ENCODE measurements at regions not wholly inside any gene's neighbourhood (a gene's known extent, or its start where the extent isn't known, plus 50 kb on each side); places are given as distances from the start of the nearest gene placed in this dataset.

DNA sequence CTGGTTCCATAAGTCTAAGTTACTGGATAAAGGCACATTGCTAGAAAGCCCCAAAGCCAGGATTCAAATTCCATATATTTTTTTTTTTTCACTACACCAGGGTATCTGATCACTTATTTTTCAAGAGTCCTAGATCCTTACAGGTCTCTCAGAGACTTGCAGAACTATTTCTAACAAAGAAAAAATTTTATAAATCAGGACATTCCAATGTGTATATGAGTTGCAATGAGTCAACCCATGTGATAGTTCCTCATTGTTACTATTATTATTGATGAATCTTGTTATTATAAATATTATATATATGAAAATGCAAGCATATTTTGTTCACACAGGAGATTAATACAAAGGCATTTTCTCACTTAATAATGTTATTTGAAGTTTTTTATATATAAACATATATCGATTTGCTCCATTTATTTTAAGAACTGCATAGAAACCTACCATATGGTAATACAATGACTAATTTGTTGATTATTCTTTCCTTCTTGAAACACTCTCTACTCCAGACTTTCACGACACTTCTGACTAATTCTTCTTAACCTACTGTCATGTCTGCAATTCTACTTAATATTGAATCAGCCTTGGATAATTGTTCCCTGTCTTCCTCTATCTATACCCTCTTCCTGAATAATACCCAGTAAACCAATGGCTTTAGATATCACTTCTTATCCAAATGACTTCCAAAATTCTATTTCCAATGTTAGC is 968.4 kb upstream of the NRXN1 start:
- no peaks in the 10 kb centered on the region for H3K36me3 ChIP-seq (replicated peaks in 1 of 2; ENCODE audit: control insufficient read depth in 2 of 2, insufficient read depth in 2 of 2, low read length in 2 of 2)
- H3K27me3 ChIP-seq (ENCODE audit: control insufficient read depth in 3 of 3, insufficient read depth in 3 of 3, low read depth in 1 of 3, low read length in 3 of 3) = no peaks in the 10 kb centered on the region
- no peak for DNase-seq (ENCODE audit: low spot score)

DNA sequence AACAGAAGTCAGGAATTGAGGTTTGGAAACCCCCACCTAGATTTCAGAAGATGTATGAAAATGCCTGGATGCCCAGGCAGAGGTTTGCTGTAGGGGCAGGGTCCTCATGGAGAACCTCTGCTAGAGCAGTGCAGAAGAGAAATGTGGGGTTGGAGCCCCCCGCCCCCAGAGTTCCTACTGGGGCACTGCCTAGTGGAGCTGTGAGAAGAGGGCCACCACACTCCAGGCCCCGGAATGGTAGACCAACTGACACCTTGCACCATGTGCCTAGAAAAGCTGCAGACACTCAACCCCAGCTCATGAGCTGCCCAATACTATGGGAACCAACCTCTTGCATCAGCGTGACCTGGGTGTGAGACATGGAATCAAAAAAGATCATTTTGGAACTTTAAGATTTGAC is 967.0 kb upstream of the NRXN1 start:
- Histone ChIP-seq H2BK120ac (ENCODE audit: low read depth, low read length) (no peak overlapping the region), H3K18ac (ENCODE audit: low read length) (no peak overlapping the region), H3K4ac (ENCODE audit: low read length) (no peak overlapping the region), H3K9ac (ENCODE audit: low read depth, low read length, poor library complexity) (no peak overlapping the region), H2BK5ac (ENCODE audit: low read length) (no peak overlapping the region), H4K91ac (ENCODE audit: low read depth, low read length, poor library complexity) (no peak overlapping the region), H2AFZ (ENCODE audit: low read length) (no peak overlapping the region), H3K23ac (ENCODE audit: low read depth, low read length, poor library complexity) (no peak overlapping the region), H3K79me1 (ENCODE audit: low read depth, low read length) (no peaks in the 10 kb centered on the region), H2BK15ac (ENCODE audit: low read length) (no peak overlapping the region), H4K8ac (ENCODE audit: low read depth, low read length) (no peak overlapping the region), H3K36me3 (replicated peaks in 1 of 2; ENCODE audit: control insufficient read depth in 2 of 2, insufficient read depth in 2 of 2, low read length in 2 of 2) (no peaks in the 10 kb centered on the region), H3K27me3 (ENCODE audit: control insufficient read depth in 3 of 3, insufficient read depth in 3 of 3, low read depth in 1 of 3, low read length in 3 of 3) (no peaks in the 10 kb centered on the region), H3K4me1 (ENCODE audit: control insufficient read depth in 2 of 2, insufficient read depth in 1 of 2, low read depth in 1 of 2, low read length in 2 of 2) (no peaks in the 10 kb centered on the region), H2BK12ac (ENCODE audit: low read length) (no peak overlapping the region), H3K27ac (replicated peaks; ENCODE audit: low read length) (no peak overlapping the region), H3K4me2 (ENCODE audit: insufficient read depth, low read length, poor library complexity, severe bottlenecking) (no peak overlapping the region), H3K14ac (ENCODE audit: low read length) (no peak overlapping the region), H2AK5ac (ENCODE audit: low read depth, low read length) (no peak overlapping the region), H3K9me3 (replicated peaks in 1 of 2; ENCODE audit: control insufficient read depth in 2 of 2, insufficient read depth in 1 of 2, low read depth in 1 of 2, low read length in 2 of 2) (peaks cover 0 to 2% of the 10 kb centered on the region in 2 donors), H3K4me3 (ENCODE audit: low read length in 2 of 2) (no peak overlapping the region)
- no CpG with 5 or more reads among the region's 3 CpGs for WGBS, 2 donors (ENCODE audit: extremely low coverage in 2 of 2, insufficient read length in 2 of 2, insufficient replicate concordance in 1 of 2)
- no peak for DNase-seq (ENCODE audit: low spot score)

More for the DNA sequence above, 968.4 kb upstream of the NRXN1 start:
- no peak overlapping the region for H2BK15ac ChIP-seq (ENCODE audit: low read length)
- no peak overlapping the region for H3K4me3 ChIP-seq (ENCODE audit: low read length in 2 of 2)
- H4K8ac ChIP-seq (ENCODE audit: low read depth, low read length) = no peak overlapping the region
- no peak overlapping the region for H2BK5ac ChIP-seq (ENCODE audit: low read length)
- H2BK12ac ChIP-seq (ENCODE audit: low read length) = no peak overlapping the region
- no peak overlapping the region for H3K14ac ChIP-seq (ENCODE audit: low read length)
- no CpG with 5 or more reads among the region's 2 CpGs for WGBS, 2 donors (ENCODE audit: extremely low coverage in 2 of 2, insufficient read length in 2 of 2, insufficient replicate concordance in 1 of 2)
- no peaks in the 10 kb centered on the region for H3K4me1 ChIP-seq (ENCODE audit: control insufficient read depth in 2 of 2, insufficient read depth in 1 of 2, low read depth in 1 of 2, low read length in 2 of 2)
- no peak overlapping the region for H2BK120ac ChIP-seq (ENCODE audit: low read depth, low read length)
- no peaks in the 10 kb centered on the region for H3K79me1 ChIP-seq (ENCODE audit: low read depth, low read length)
- H3K9me3 ChIP-seq (replicated peaks in 1 of 2; ENCODE audit: control insufficient read depth in 2 of 2, insufficient read depth in 1 of 2, low read depth in 1 of 2, low read length in 2 of 2) = peaks cover 0 to 2% of the 10 kb centered on the region in 2 donors
- no peak overlapping the region for H4K91ac ChIP-seq (ENCODE audit: low read depth, low read length, poor library complexity)
- H3K4ac ChIP-seq (ENCODE audit: low read length) = no peak overlapping the region
- no peak overlapping the region for H3K27ac ChIP-seq (replicated peaks; ENCODE audit: low read length)
- H3K4me2 ChIP-seq (ENCODE audit: insufficient read depth, low read length, poor library complexity, severe bottlenecking) = no peak overlapping the region
- no peak overlapping the region for H3K9ac ChIP-seq (ENCODE audit: low read depth, low read length, poor library complexity)
- H3K18ac ChIP-seq (ENCODE audit: low read length) = no peak overlapping the region
- H3K23ac ChIP-seq (ENCODE audit: low read depth, low read length, poor library complexity) = no peak overlapping the region
- no peak overlapping the region for H2AK5ac ChIP-seq (ENCODE audit: low read depth, low read length)
- no peak overlapping the region for H2AFZ ChIP-seq (ENCODE audit: low read length)

DNA sequence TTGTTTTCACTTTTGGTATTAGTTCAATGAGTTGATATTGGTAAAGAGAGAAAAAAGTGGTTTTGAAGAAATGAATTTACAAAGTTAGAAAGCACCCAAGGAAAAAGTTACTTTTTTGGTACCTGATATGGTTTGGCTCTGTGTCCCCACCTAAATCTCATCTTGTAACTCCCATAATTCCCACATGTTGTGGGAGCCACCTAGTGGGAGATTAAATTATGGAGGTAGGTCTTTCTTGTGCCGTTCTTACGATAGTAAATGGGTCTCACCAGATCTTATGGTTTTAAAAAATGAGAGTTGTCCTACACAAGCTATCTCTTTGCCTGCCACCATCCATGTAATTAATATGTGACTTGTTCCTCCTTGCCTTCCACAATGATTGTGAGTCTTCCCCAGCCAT is 965.6 kb upstream of the NRXN1 start:
- Histone ChIP-seq H2AFZ (ENCODE audit: low read length) (no peak overlapping the region), H3K4ac (ENCODE audit: low read length) (no peak overlapping the region), H3K14ac (ENCODE audit: low read length) (no peak overlapping the region), H2BK120ac (ENCODE audit: low read depth, low read length) (no peak overlapping the region), H3K9ac (ENCODE audit: low read depth, low read length, poor library complexity) (no peak overlapping the region), H3K4me3 (ENCODE audit: low read length in 2 of 2) (no peak overlapping the region), H2BK15ac (ENCODE audit: low read length) (no peak overlapping the region), H2AK5ac (ENCODE audit: low read depth, low read length) (no peak overlapping the region), H3K4me2 (ENCODE audit: insufficient read depth, low read length, poor library complexity, severe bottlenecking) (no peak overlapping the region), H3K9me3 (replicated peaks in 1 of 2; ENCODE audit: control insufficient read depth in 2 of 2, insufficient read depth in 1 of 2, low read depth in 1 of 2, low read length in 2 of 2) (peaks cover 0 to 2% of the 10 kb centered on the region in 2 donors), H4K8ac (ENCODE audit: low read depth, low read length) (no peak overlapping the region), H3K23ac (ENCODE audit: low read depth, low read length, poor library complexity) (no peak overlapping the region), H3K27ac (replicated peaks; ENCODE audit: low read length) (no peak overlapping the region), H3K27me3 (ENCODE audit: control insufficient read depth in 3 of 3, insufficient read depth in 3 of 3, low read depth in 1 of 3, low read length in 3 of 3) (no peaks in the 10 kb centered on the region), H2BK5ac (ENCODE audit: low read length) (no peak overlapping the region), H2BK12ac (ENCODE audit: low read length) (no peak overlapping the region), H3K4me1 (ENCODE audit: control insufficient read depth in 2 of 2, insufficient read depth in 1 of 2, low read depth in 1 of 2, low read length in 2 of 2) (no peaks in the 10 kb centered on the region), H4K91ac (ENCODE audit: low read depth, low read length, poor library complexity) (no peak overlapping the region), H3K36me3 (replicated peaks in 1 of 2; ENCODE audit: control insufficient read depth in 2 of 2, insufficient read depth in 2 of 2, low read length in 2 of 2) (no peaks in the 10 kb centered on the region), H3K79me1 (ENCODE audit: low read depth, low read length) (no peaks in the 10 kb centered on the region), H3K18ac (ENCODE audit: low read length) (no peak overlapping the region)
- DNase-seq (ENCODE audit: low spot score) = no peak
- no CpG with 5 or more reads among the region's 2 CpGs for WGBS, 2 donors (ENCODE audit: extremely low coverage in 2 of 2, insufficient read length in 2 of 2, insufficient replicate concordance in 1 of 2)

DNA sequence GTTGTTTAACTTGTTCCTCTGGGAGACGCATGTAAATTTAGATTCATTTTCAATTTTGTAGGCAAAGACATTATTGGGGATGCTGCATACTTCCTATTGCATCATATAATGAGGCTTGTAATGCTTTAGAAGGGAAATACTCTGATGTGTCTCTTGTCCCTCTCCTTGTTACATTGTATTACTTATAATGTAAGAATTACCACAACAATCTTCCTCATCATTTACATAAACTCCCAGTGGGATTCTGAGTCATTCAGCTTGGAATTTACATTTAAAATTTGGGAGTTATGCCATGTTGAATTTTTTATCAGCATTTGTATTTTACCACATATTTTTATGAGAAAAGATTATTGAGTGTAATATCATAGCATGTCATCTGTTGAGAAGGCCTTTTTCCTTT is 963.4 kb upstream of the NRXN1 start:
- Histone ChIP-seq H3K4me2 (ENCODE audit: insufficient read depth, low read length, poor library complexity, severe bottlenecking) (no peak overlapping the region), H2BK15ac (ENCODE audit: low read length) (no peak overlapping the region), H3K27ac (replicated peaks; ENCODE audit: low read length) (no peak overlapping the region), H3K9ac (ENCODE audit: low read depth, low read length, poor library complexity) (no peak overlapping the region), H2BK12ac (ENCODE audit: low read length) (no peak overlapping the region), H3K23ac (ENCODE audit: low read depth, low read length, poor library complexity) (no peak overlapping the region), H2BK5ac (ENCODE audit: low read length) (no peak overlapping the region), H4K8ac (ENCODE audit: low read depth, low read length) (no peak overlapping the region), H4K91ac (ENCODE audit: low read depth, low read length, poor library complexity) (no peak overlapping the region), H3K4me3 (ENCODE audit: low read length in 2 of 2) (no peak overlapping the region), H3K18ac (ENCODE audit: low read length) (no peak overlapping the region), H2BK120ac (ENCODE audit: low read depth, low read length) (no peak overlapping the region), H3K4ac (ENCODE audit: low read length) (no peak overlapping the region), H3K9me3 (replicated peaks in 1 of 2; ENCODE audit: control insufficient read depth in 2 of 2, insufficient read depth in 1 of 2, low read depth in 1 of 2, low read length in 2 of 2) (no peaks in the 10 kb centered on the region), H3K4me1 (ENCODE audit: control insufficient read depth in 2 of 2, insufficient read depth in 1 of 2, low read depth in 1 of 2, low read length in 2 of 2) (no peaks in the 10 kb centered on the region), H3K36me3 (replicated peaks in 1 of 2; ENCODE audit: control insufficient read depth in 2 of 2, insufficient read depth in 2 of 2, low read length in 2 of 2) (no peaks in the 10 kb centered on the region), H3K27me3 (ENCODE audit: control insufficient read depth in 3 of 3, insufficient read depth in 3 of 3, low read depth in 1 of 3, low read length in 3 of 3) (no peaks in the 10 kb centered on the region), H2AFZ (ENCODE audit: low read length) (no peak overlapping the region), H3K79me1 (ENCODE audit: low read depth, low read length) (no peaks in the 10 kb centered on the region), H3K14ac (ENCODE audit: low read length) (no peak overlapping the region), H2AK5ac (ENCODE audit: low read depth, low read length) (no peak overlapping the region)
- no peak for DNase-seq (ENCODE audit: low spot score)
- WGBS, 2 donors (ENCODE audit: extremely low coverage in 2 of 2, insufficient read length in 2 of 2, insufficient replicate concordance in 1 of 2) = no CpG with 5 or more reads among the region's 1 CpG

All from neuronal stem cell (in vitro differentiated cells).